DND-41 (cell line): ENCODE measurements at regions not wholly inside any gene's neighbourhood (a gene's known extent, or its start where the extent isn't known, plus 50 kb on each side); places are given as distances from the start of the nearest gene placed in this dataset.

Experiments
- ATAC-seq: fragments of 200-7000 bp; cut with Tn5 transposase; 3 replicates; pipeline ENCODE4 v1.9.1; 2021; ENCODE audit warnings: low read depth; ENCODE audit not compliant: insufficient read depth
- DNase-seq: peaks from one replicate; pipeline ENCODE4 v3.0.0-alpha.2; 2020
- H2AFZ ChIP-seq: 2 replicates; pipeline ENCODE4 v1.6.0; 2012; ENCODE audit warnings: low read depth, low read length
- H3K27ac ChIP-seq: 2 replicates; pipeline ENCODE4 v1.5.1; 2012; ENCODE audit warnings: low read length, inconsistent platforms
- H3K27me3 ChIP-seq: fragments of 200-600 bp; sonication (generic); 2 replicates; pipeline ENCODE4 v1.6.0; 2012; ENCODE audit warnings: low read length, mild to moderate bottlenecking, inconsistent platforms; ENCODE audit not compliant: insufficient read depth, poor library complexity
- H3K36me3 ChIP-seq: 2 replicates; pipeline ENCODE4 v1.5.1; 2012; ENCODE audit warnings: low read length, inconsistent platforms; ENCODE audit not compliant: insufficient read depth
- H3K4me1 ChIP-seq: 2 replicates; pipeline ENCODE4 v1.5.1; 2012; ENCODE audit warnings: mild to moderate bottlenecking, low read length; ENCODE audit not compliant: insufficient read depth
- H3K4me2 ChIP-seq: 2 replicates; pipeline ENCODE4 v1.6.0; 2012; ENCODE audit warnings: mild to moderate bottlenecking, moderate library complexity, low read length, inconsistent platforms; ENCODE audit not compliant: insufficient read depth
- H3K4me3 ChIP-seq, 2 experiments: fragments of 200-600 bp in 1 of 2; shearing (Covaris generic) in 1 of 2; 2 replicates each; pipeline ENCODE4 v1.5.1; 2012 to 2016; ENCODE audit warnings: inconsistent platforms in 2 of 2, low read length in 2 of 2, mild to moderate bottlenecking in 2 of 2, low read depth in 1 of 2, moderate library complexity in 1 of 2
- H3K79me2 ChIP-seq: 2 replicates; pipeline ENCODE4 v1.6.0; 2012; ENCODE audit warnings: low read length, inconsistent platforms; ENCODE audit not compliant: insufficient read depth
- H3K9ac ChIP-seq: 2 replicates; pipeline ENCODE4 v1.6.0; 2012; ENCODE audit warnings: low read depth, mild to moderate bottlenecking, inconsistent platforms, low read length, moderate library complexity
- H3K9me3 ChIP-seq: 2 replicates; pipeline ENCODE4 v1.5.1; 2012; ENCODE audit warnings: low read length, moderate library complexity, mild to moderate bottlenecking, inconsistent platforms; ENCODE audit not compliant: insufficient read depth, severe bottlenecking
- H4K20me1 ChIP-seq: 2 replicates; pipeline ENCODE4 v1.6.0; 2012; ENCODE audit warnings: low read length; ENCODE audit not compliant: insufficient read depth
- CTCF ChIP-seq: IDR thresholded peaks from 2 replicates; pipeline ENCODE4 v1.5.1; 2012; ENCODE audit warnings: borderline replicate concordance, low read length, moderate library complexity, mild to moderate bottlenecking; ENCODE audit not compliant: poor library complexity, severe bottlenecking; ENCODE audit errors: extremely low read depth
- EZH2 ChIP-seq: IDR thresholded peaks from 3 replicates; pipeline ENCODE4 v1.6.1; 2012; ENCODE audit warnings: borderline replicate concordance, low read depth, mild to moderate bottlenecking, moderate library complexity, low read length, inconsistent platforms; ENCODE audit not compliant: severe bottlenecking

- Histone ChIP-seq H3K27me3 (no peaks in the 10 kb centered on the region), H2AFZ (no peak overlapping the region), H3K4me3 (no peak overlapping the region), H3K9ac (no peak overlapping the region), H3K4me1 (no peaks in the 10 kb centered on the region), H3K9me3 (peaks cover 1% of the 10 kb centered on the region), H3K4me2 (no peak overlapping the region), H3K27ac (no peak overlapping the region), H4K20me1 (no peaks in the 10 kb centered on the region), H3K79me2 (no peaks in the 10 kb centered on the region), H3K36me3 (no peaks in the 10 kb centered on the region)
- DNase-seq (no peak), ATAC-seq (no peak)
- TF ChIP-seq CTCF (no peak), EZH2 (no peak)
Measured at GRCh38 chr4:187301923-187302322, 578.3 kb upstream of the FAT1 start.

- Histone ChIP-seq H3K4me2 (no peak overlapping the region), H2AFZ (no peak overlapping the region)
Measured at GRCh38 chr4:187302457-187303150, 578.9 kb upstream of the FAT1 start.

GRCh38 chr4:187304133-187304532 lies 580.5 kb upstream of the FAT1 start:
- Histone ChIP-seq H3K36me3 (no peaks in the 10 kb centered on the region), H3K9ac (no peak overlapping the region), H3K4me2 (no peak overlapping the region), H3K9me3 (no peaks in the 10 kb centered on the region), H2AFZ (no peak overlapping the region), H3K4me1 (no peaks in the 10 kb centered on the region), H3K79me2 (no peaks in the 10 kb centered on the region), H4K20me1 (no peaks in the 10 kb centered on the region), H3K4me3 (no peak overlapping the region), H3K27me3 (no peaks in the 10 kb centered on the region), H3K27ac (no peak overlapping the region)
- TF ChIP-seq EZH2 (no peak), CTCF (no peak)
- ATAC-seq (no peak), DNase-seq (no peak)

More at GRCh38 chr4:187302457-187303150, 578.9 kb upstream of the FAT1 start:
- Histone ChIP-seq H3K9ac (no peak overlapping the region), H3K4me3 (no peak overlapping the region), H4K20me1 (no peaks in the 10 kb centered on the region), H3K9me3 (no peaks in the 10 kb centered on the region), H3K27ac (no peak overlapping the region), H3K27me3 (no peaks in the 10 kb centered on the region), H3K36me3 (no peaks in the 10 kb centered on the region), H3K79me2 (no peaks in the 10 kb centered on the region), H3K4me1 (no peaks in the 10 kb centered on the region)
- DNase-seq (no peak), ATAC-seq (no peak)
- TF ChIP-seq EZH2 (no peak), CTCF (no peak)

GRCh38 chr4:187307131-187307530 lies 583.5 kb upstream of the FAT1 start:
- no peaks in the 10 kb centered on the region for H3K36me3 ChIP-seq
- no peaks in the 10 kb centered on the region for H3K9me3 ChIP-seq
- no peak overlapping the region for H3K27ac ChIP-seq
- no peaks in the 10 kb centered on the region for H4K20me1 ChIP-seq
- no peak overlapping the region for H2AFZ ChIP-seq
- no peaks in the 10 kb centered on the region for H3K79me2 ChIP-seq
- ATAC-seq (no peak), DNase-seq (no peak)
- H3K27me3 ChIP-seq: no peaks in the 10 kb centered on the region
- H3K9ac ChIP-seq: no peak overlapping the region
- no peak overlapping the region for H3K4me3 ChIP-seq
- H3K4me1 ChIP-seq: no peaks in the 10 kb centered on the region
- no peak overlapping the region for H3K4me2 ChIP-seq
- no peak for TF ChIP-seq EZH2
- TF ChIP-seq CTCF: no peak
